HG02623 (cell line): ENCODE measurements at regions not wholly inside any gene's neighbourhood (a gene's known extent, or its start where the extent isn't known, plus 50 kb on each side); places are given as distances from the start of the nearest gene placed in this dataset.
A peak's percentile ranks its signal among the peaks of the same experiment; 100 is the strongest.

Experiments used
- ATAC-seq: cut with Tn5 transposase; IDR thresholded peaks from one replicate; pipeline ENCODE4 v1.9.1; 2021; ENCODE audit warnings: moderate library complexity; ENCODE audit not compliant: unreplicated experiment

DNA sequence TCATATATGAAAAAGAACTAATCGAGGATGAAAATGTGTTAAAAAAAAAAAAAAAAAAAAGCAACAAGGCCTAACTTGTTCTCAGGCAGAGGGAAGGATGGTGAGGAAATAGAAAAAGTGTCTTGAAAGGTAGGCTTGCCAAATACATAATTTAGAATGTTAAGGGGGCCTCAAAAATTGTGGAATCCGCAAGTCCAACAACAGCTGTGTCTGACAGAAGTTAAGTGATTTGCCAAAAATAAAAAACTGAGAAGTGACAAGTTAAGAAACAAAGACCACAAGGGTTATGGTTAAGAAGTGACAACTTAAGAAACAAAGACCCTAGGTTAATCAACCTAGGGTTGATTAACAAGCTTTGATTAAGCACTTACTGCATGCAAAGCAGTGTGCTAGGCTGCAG lies 110.6 kb downstream of the P2RY1 start:
- ATAC-seq, result no peak

DNA sequence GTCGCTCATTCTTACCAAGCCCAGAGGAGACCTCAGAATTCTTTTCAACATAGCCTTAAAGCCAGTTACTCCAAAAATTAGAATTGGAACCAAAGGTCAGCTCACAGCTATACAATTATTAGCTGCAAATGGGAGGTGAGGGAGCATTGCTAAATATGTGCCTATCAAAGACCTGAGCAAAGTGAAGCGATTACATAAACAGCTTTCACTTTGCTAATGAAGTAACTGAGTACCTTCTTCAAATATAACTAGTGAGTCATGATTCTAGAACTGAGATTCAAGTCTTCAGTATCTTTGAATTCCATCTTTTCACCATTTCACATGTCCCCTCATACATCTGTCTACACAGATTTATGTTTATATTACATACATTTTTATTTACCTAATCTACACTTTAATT lies 122.6 kb downstream of the P2RY1 start:
- no peak for ATAC-seq

DNA sequence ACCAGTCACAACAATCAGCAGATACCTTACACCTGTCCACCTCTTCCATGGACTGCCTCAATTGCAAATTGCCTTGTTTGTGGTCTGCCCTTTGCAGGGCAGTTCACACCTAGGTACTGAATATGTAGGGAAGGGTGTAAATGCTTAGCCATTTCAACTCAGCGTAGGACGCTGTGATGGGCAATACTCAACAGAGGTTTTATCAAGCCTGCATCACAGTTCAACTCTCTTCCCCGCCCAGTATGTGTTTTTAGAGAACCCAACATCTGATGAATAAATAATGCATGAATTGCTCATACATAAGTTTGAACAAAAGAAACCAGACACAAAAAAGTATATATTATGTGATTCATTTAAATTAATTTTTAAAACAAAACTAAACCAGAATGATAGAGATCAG lies 124.4 kb downstream of the P2RY1 start:
- no peak for ATAC-seq

DNA sequence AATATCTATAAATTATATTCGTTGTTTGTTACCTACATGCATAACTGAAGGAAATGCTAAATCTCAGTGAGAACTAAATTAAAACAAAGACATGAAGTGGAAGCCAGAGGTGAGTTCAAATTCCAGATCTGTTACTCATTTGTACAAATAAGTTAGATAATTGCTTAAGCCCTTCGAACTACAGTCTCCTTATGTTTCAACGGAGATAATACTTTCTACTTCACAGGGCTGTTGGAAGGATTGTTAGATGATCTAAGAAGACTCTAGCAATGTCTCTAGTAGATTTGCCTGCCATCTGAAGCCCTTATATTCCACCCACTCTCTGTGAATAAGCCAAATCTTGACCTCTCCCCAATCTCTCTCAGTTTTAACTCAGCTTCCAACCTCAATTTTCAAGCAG lies 125.8 kb downstream of the P2RY1 start:
- no peak for ATAC-seq

DNA sequence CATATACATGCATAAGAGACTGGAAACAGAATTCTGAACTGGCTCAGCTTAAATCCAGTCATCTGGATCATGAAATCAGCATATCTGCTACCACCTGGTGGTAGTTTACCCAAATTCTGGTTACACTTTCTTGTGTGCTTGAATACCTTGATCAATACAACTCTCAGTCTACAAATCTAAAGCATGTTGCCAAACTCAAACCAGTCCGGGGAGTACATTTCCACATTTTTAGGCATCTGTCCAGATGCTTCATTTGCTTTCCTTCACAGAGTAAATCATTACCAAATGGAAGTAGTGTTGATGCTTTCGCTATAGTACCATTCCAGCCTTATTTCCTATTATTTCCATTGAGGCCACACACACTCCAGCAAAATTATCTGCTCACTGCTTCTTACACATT lies 126.4 kb downstream of the P2RY1 start:
- peak; percentile 60 for ATAC-seq

DNA sequence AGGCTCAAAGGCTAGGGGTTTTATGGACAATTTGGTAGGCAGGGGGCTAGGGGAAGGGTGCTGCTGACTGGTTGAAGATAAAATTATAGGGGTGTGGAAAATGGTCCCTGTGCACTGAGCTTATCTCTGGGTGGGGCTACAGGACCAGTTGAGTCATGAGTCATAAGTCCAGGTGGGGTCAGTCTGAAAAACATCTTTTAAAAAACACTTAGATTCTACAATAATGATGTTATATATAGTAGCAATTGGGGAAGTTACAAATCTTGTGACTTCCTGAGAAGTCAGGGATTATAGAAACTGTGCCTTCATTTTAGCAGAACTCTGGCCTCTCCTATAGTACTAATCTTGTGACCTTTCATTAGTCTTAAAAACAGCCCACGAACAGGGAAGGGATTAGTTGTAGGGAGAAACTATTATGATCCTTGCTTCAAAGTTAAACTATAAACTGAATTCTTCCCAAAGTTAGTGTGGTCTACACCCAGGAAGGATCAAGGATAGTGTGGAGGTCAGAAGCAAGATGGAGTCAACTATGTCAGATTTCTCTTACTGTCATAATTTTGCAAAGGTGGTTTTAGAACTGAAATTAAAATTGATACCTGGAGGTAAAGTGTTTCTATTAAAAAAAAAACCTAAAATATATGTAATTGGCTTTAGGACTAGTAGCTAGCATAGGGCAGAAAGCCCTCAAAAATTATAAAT lies 130.1 kb downstream of the P2RY1 start:
- ATAC-seq, result no peak

DNA sequence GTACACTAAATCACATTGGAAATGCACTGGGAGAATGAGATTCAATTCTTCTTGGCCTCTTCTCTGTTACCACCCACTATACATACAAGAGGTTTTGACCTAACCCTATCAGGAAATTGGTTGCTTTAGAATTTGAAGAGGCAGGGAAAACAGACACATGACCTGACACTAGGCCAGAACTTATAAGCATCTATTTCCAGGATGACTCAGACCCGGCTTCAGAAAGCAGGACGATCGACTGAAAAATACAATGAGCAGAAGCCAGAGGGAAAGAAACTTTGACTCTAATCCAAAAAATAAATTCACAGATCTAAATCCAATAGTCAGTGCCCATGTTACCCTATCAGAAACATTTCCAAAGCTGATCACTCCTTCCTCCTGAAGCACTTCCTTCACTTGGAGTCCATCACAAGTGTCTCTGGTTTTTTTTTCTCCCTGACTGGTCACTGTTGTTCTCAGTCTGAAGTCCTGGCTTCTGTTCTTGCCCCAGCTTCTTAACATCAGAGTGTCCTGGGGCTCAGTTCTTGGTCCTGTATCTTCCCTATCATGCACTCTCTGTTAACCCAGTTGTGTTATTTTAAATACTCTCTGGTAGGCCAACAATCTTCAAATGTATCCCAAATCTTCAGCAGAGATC lies 133.6 kb downstream of the P2RY1 start:
- no peak for ATAC-seq

DNA sequence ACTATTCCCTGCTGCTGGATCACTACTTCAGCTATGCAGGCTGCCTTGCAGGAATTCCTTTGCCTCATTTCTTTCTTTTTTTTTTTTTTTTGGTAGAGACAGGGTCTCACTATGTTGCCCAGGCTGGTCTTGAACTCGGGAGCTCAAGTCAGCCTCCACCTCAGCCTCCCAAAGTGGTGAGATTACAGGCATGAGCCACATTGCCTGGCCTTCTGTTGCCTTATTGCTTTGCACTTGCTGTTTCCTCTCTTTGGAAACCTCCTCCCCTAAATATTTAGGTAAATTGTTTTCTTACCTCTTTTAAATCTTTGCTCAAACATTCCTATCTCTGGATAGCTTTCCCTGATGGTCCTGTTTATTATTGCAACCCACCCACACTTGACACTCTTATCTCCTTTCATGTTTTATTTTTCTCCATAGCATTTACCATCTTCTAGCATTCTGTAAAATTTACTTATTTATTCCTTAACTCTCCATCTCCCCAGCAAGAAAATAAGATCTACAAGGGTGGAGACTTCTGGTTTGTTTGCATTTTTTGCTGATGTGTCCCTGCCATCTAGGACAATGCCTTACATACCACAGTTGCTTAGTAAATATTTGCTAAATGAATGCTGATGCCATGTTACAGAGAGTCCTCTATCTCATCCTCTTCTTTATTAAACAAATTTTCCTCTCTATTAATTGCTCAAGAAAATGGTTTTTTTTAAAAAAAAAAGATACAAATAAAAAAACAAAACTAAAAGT lies 134.8 kb downstream of the P2RY1 start:
- no peak for ATAC-seq

DNA sequence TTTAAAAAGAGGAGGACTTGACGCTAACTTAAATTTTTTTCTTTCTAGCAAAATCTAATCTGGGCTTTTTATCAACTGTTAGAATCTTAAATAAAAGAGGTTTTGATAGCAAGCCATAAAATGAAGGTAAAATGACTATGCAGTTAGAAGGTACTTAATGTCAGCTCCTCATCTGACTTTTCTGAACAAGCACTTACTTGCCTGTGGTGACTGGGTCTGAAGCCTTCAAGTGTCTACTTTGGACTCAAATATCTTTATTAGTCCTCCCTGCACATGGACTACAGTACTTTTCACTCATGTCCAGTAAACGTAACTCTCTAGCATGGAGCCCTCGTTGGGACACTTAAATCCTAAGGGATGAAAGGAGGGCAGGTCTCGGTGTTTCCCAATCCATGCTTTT lies 135.9 kb downstream of the P2RY1 start:
- ATAC-seq, result no peak

DNA sequence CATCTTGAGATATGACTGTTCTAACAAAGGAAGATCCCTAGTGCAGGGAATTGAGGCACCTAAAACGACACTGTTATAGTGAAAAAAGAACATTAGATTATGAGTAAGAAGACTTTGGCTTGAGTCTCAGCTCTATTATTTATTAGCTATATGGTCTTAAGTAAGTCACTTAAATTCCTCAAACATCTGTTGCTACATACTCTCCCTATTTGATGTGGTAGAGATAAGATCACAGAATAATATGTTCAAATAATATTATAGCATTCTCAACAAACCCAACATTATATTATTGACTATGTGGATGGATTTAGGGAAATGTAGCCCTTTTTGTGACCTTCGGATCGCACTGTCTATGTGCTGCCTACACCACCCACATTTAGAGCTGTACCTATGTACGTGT lies 136.9 kb downstream of the P2RY1 start:
- no peak for ATAC-seq

DNA sequence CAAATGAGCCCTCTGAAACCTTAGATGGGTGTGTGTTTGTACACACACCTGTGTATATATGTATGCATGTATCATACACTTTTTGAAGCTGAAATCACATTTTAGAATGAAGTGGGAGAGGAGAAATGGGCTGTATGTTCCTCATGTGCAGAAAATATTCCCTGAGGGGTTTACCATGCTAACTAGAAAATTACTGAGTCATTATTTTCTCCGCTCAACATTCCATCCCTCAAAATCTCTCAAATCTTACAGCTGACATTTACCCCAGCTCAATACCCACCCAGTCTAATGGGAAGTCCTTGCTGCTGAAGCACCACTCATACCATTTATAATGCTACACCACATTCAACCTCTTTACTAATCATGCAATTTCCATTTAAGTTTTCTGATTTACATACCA lies 138.6 kb downstream of the P2RY1 start:
- ATAC-seq, result no peak

DNA sequence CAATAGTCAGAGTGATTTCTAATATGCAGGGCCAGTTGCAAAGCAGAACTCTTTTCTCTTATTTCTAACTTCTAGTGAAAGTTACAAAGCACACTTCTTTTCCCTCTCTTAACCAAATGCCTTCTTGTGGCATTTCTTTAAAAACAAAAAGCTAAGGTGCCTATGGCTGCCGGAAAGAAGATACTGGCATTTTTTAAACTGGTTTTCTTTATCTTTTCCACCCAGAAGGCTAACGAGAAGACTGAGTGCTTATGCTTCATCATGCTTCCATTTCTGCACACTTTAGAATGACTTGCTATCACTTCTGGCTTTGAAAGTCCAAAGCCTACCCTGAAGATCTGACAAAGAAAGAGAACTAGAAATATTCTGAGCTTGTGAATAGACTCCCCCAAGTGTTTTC lies 141.3 kb downstream of the P2RY1 start:
- ATAC-seq, result no peak

DNA sequence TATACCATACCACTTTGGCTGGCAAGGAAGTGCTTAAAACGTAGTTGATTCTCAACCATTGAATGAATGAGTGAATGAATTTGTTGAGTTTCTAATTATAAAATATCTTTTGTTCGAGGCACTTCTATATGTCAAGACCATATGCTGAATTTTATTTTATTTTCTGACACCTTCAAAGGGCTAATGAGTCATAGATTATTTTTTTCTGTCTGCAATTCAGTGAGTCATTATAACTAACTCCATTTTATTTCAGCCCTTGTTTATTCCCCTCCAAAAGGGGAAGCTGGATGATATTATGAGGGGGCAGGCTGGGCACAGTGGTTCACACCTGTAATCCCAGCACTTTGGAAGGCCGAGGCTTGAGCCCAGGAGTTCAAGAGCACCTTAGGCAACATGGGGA lies 142.4 kb downstream of the P2RY1 start:
- no peak for ATAC-seq

DNA sequence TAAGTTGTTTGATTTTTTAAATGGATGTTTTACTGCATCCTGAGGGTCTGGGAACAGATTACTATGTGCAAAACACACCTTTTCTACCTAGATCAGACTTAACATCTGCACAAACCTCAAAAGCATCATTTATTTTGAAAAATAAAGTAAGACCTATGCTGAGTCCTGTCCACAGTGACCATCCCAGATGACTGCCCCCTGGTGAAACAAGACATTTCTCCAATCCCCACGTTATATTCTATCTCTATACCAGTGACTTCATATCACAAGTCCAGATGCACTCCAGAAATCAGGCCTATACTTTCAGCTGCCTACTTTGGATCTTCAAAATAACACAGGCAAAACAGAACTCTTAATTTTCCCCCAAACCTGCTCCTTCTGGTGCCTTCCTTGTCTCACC lies 143.2 kb downstream of the P2RY1 start:
- no peak for ATAC-seq

DNA sequence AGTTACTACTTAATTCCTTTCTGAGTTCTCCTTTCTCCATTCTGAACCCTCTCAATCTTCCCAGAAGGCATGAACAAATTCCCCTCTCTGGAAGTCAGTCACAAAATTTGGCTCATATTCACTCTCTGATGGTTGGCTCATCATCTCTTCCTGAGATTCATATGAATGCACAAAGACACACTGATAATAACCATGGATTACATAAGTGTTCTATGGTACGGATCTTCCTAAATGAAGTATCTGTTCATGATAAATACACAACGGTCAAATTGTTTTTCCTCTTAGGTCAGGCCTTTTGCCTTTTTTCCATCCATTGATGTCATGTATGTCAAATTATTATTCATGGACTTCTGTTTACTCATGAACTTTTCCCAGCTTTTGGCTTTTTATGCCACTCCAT lies 162.6 kb downstream of the P2RY1 start:
- no peak for ATAC-seq

DNA sequence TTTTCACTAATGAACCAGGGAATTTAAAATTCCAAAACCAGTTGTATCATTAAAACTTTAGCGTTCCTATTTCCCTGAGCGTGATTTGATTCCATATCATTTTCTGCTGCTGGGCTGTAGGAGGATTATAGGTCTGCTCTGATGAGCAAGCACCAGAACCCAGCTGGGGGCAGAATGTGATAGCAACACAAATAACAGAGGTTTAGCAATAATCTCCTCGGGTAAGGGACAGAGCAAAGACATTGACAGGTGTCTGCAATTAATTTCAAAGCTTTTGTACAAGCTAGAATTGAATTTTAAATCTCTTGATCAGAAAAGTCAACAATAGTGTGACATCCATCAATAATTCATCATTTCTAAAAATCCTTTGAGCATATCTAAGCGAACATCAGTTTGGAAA lies 163.4 kb upstream of the RAP2B start:
- no peak for ATAC-seq

DNA sequence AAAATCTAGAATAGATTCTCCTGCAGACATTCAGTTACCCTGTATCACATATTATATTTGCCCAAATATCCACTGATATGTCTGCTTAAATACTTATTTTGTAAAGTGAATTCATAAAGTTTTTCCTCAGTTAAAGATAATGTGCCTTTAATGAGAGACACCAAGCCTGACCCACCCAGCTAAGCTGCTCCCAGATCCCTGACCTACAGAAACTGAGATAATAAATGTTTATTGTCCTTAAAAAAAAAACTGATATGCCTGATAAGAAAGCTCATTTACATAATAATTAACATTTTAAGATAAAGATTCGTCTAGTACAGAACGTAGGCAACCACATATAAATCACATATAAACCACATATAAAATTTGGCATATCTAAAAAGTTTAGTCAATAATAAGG lies 161.7 kb upstream of the RAP2B start:
- no peak for ATAC-seq

DNA sequence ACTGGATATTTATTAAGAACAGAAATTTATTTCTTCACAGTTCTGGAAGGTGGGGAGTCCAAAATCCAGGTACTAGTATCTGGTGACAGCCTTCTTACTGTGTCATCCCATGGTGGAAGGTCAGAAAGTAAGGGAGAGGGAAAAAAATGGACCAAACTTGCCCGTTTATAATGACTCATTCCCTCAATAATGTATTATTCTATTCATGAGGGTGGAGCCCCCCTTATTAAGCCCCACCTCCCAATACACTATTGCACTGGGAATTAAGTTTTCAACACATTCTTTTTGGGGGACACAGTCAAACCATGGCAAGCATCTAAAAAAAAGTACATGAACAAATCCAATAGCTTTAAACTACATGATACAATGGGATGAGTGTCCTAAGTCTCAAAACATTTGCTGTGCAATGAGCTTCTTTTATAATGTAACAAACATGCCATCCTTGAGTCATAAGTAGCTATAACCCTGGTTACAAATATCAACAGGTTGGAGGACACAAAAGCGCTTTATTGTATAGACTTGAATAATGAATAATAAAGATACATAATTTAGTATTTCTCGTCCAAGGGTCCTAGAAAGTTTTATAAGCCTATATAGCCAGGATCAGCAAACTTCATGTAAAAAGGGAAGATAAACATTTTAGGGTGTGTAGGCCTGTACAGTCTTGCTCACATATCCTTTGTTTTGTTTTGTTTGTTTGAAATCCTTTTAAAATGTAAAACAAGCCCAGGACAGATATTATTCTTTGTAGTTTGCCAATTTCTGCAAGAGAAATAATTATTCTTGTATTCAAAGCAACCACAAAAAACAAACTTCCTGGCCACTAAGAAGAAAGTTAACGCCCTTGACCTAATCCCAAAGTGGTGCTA lies 160.6 kb upstream of the RAP2B start:
- ATAC-seq, result no peak

DNA sequence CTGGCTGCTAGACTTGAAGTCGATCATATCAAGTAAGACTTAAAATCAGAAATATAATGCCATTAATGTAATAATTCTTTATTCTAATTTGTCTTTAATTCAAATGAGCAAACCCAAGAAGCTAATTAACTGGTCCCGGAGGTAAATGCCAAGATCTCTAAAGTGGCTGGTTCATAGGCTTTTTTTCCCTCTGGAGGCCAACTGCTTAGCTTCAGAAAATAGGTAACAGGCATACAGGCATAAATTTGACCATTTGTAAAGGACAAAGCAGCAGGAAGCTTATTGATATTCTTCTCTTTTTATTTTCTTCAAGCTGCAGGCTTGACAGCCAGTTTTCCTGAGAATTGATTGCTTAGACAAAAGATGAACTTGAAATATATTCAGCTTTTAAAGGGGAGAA lies 158.6 kb upstream of the RAP2B start:
- no peak for ATAC-seq

DNA sequence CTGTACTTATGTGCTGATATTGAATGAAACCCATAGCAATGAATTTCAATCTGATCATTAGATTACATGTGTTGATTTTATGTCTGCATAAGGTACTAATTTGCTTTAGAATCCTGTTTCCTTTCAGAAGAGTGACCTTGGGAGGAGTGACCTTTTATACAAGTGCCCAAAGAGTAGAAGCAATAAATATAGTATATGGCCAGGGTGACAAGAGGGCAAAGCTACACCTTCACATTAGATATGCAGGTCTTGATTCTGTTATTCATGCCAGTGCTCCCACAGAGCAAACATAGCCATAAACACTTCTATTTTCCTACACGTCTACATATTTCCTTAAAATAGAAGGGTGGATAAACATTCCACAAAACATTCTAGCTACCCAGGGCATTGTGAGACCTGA lies 158.2 kb upstream of the RAP2B start:
- ATAC-seq, result no peak

DNA sequence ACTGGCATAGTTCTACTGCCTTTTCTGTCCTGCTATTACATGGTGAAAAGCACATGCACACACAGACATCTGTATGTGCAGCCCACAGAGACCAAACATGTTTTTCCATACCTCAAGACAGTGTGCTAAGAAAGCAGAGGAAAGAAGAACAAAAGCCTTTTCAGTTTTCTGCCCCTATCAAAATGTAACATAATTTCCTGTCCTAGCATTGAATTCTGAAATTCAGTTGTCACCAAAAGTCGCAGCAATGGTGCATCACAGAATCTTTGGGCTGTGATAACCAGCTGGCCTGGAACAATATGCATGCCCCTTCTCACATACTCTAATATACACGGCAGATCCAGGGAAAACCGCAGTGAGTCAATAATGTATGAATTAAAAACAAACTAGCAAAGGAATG lies 153.8 kb upstream of the RAP2B start:
- ATAC-seq, result no peak
